ENCODE measurements at regions not wholly inside any gene's neighbourhood (a gene's known extent, or its start where the extent isn't known, plus 50 kb on each side); places are given as distances from the start of the nearest gene placed in this dataset.

DNA sequence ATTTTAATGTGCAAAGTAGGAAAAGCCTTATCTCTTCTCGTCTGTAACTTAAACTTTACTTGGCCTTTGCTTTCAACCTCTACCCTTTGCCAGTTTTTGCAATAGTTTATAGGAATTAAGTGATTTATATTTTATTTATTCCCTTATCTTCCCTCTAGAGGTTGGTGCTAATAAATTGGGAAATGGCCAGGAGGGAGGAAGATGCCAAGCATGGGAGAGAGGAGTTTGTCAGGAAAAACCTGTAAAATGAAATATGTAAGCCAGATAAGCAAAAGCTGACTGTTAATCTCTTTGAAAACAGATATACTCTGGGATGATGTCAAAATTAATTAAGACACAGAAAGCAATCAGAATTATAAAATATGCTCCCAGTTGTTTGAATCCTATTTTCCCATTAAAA lies 484.5 kb downstream of the NR2F1-AS1 start:
- TF ChIP-seq, protein P1, sequence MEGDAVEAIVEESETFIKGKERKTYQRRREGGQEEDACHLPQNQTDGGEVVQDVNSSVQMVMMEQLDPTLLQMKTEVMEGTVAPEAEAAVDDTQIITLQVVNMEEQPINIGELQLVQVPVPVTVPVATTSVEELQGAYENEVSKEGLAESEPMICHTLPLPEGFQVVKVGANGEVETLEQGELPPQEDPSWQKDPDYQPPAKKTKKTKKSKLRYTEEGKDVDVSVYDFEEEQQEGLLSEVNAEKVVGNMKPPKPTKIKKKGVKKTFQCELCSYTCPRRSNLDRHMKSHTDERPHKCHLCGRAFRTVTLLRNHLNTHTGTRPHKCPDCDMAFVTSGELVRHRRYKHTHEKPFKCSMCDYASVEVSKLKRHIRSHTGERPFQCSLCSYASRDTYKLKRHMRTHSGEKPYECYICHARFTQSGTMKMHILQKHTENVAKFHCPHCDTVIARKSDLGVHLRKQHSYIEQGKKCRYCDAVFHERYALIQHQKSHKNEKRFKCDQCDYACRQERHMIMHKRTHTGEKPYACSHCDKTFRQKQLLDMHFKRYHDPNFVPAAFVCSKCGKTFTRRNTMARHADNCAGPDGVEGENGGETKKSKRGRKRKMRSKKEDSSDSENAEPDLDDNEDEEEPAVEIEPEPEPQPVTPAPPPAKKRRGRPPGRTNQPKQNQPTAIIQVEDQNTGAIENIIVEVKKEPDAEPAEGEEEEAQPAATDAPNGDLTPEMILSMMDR (IDR thresholded peaks at IDR 0.05) = no peak
- TF ChIP-seq POLR2A (IDR thresholded peaks at IDR 0.05) = no peak
- TF ChIP-seq POLR2AphosphoS5 (IDR thresholded peaks at IDR 0.05) = no peak
